IMR-90 (cell line): ENCODE measurements at regions not wholly inside any gene's neighbourhood (a gene's known extent, or its start where the extent isn't known, plus 50 kb on each side); places are given as distances from the start of the nearest gene placed in this dataset.
A peak's percentile ranks its signal among the peaks of the same experiment; 100 is the strongest.

Experiments used
- ATAC-seq: fragments of 200-7000 bp; cut with Tn5 transposase; 2 replicates; pipeline ENCODE4 v1.9.1; 2020; ENCODE audit warnings: low read depth, mild to moderate bottlenecking, moderate library complexity
- BruUV-seq: library from RNA; stranded (reverse); fragments of 400-500 nt; replicated peaks from 2 replicates; lab custom pipeline; 2021; lab: Mats Ljungman, UMichigan
- CTCF ChIA-PET: fragments of 300-600 bp; formaldehyde crosslinking; extraction: SDS; loops from one replicate; lab custom pipeline; 2021; ENCODE audit warnings: antibody characterized with exemption; lab: Yijun Ruan, JAX
- POLR2A ChIA-PET: fragments of 300-600 bp; sonication (Branson Sonifier 250); formaldehyde crosslinking; loops from one replicate; lab custom pipeline; 2022; ENCODE audit warnings: antibody characterized with exemption; ENCODE audit not compliant: unreplicated experiment; lab: Charles Lee
- DNase-seq: peaks from one replicate; pipeline ENCODE4 v3.0.0; 2013
- H2AFZ ChIP-seq: replicated peaks from 2 replicates; pipeline ENCODE3; 2013; ENCODE audit warnings: low read length, mild to moderate bottlenecking; ENCODE audit not compliant: poor library complexity
- H2AK5ac ChIP-seq: 2 replicates; pipeline ENCODE4 v1.6.1; 2013; ENCODE audit warnings: low read depth, low read length, inconsistent platforms
- H2AK9ac ChIP-seq: replicated peaks from 2 replicates; pipeline ENCODE3; 2013; ENCODE audit warnings: mild to moderate bottlenecking, low read depth, low read length, moderate library complexity; ENCODE audit not compliant: poor library complexity
- H2BK120ac ChIP-seq: 2 replicates; pipeline ENCODE4 v1.6.1; 2013; ENCODE audit warnings: low read depth, low read length, inconsistent platforms
- H2BK15ac ChIP-seq: 3 replicates; pipeline ENCODE4 v1.6.1; 2013; ENCODE audit warnings: low read depth, low read length, inconsistent platforms
- H2BK20ac ChIP-seq: 2 replicates; pipeline ENCODE4 v1.6.1; 2013; ENCODE audit warnings: low read depth, mild to moderate bottlenecking, inconsistent platforms, low read length, moderate library complexity
- H2BK5ac ChIP-seq: 2 replicates; pipeline ENCODE4 v1.6.1; 2013; ENCODE audit warnings: mild to moderate bottlenecking, low read depth, low read length, inconsistent platforms; ENCODE audit not compliant: poor library complexity, severe bottlenecking
- H3K14ac ChIP-seq: replicated peaks from 2 replicates; pipeline ENCODE4 v1.6.1; 2013; ENCODE audit warnings: low read depth, low read length, inconsistent platforms
- H3K18ac ChIP-seq: 2 replicates; pipeline ENCODE4 v1.6.1; 2013; ENCODE audit warnings: low read depth, low read length, control low read depth
- H3K23ac ChIP-seq: 2 replicates; pipeline ENCODE4 v1.6.1; 2013; ENCODE audit warnings: low read depth, low read length, inconsistent platforms
- H3K27ac ChIP-seq: 2 replicates; pipeline ENCODE4 v1.5.1; 2013; ENCODE audit warnings: mild to moderate bottlenecking, control low read depth, low read length; ENCODE audit not compliant: insufficient read depth
- H3K27me3 ChIP-seq: 2 replicates; pipeline ENCODE4 v1.6.1; 2013; ENCODE audit warnings: low read length; ENCODE audit not compliant: control insufficient read depth, insufficient read depth
- H3K36me3 ChIP-seq: 2 replicates; pipeline ENCODE4 v1.6.1; 2013; ENCODE audit warnings: low read length, mixed read lengths; ENCODE audit not compliant: control insufficient read depth, insufficient read depth
- H3K4ac ChIP-seq: 2 replicates; pipeline ENCODE4 v1.6.1; 2013; ENCODE audit warnings: low read depth, low read length, inconsistent platforms
- H3K4me1 ChIP-seq: 2 replicates; pipeline ENCODE4 v1.6.1; 2013; ENCODE audit warnings: low read length, mixed read lengths; ENCODE audit not compliant: control insufficient read depth, insufficient read depth
- H3K4me2 ChIP-seq: 2 replicates; pipeline ENCODE4 v1.6.1; 2013; ENCODE audit warnings: low read depth, mild to moderate bottlenecking, control low read depth, low read length, moderate library complexity
- H3K4me3 ChIP-seq: 2 replicates; pipeline ENCODE4 v1.5.1; 2013; ENCODE audit warnings: low read depth, mild to moderate bottlenecking, control low read depth, low read length, moderate library complexity; ENCODE audit not compliant: insufficient read depth
- H3K56ac ChIP-seq: 2 replicates; pipeline ENCODE4 v1.6.1; 2013; ENCODE audit warnings: low read length, inconsistent platforms; ENCODE audit not compliant: insufficient read depth; ENCODE audit errors: extremely low read depth
- H3K79me1 ChIP-seq, 2 experiments: 2 replicates each; pipeline ENCODE4 v1.6.1; 2013; ENCODE audit warnings: low read length in 2 of 2, inconsistent platforms in 1 of 2, low read depth in 1 of 2
- H3K9ac ChIP-seq: 2 replicates; pipeline ENCODE4 v1.6.1; 2013; ENCODE audit warnings: low read depth, low read length, control low read depth
- H3K9me1 ChIP-seq: 2 replicates; pipeline ENCODE4 v1.6.1; 2013; ENCODE audit warnings: low read length, inconsistent platforms; ENCODE audit not compliant: insufficient read depth
- H3K9me3 ChIP-seq: 2 replicates; pipeline ENCODE4 v1.6.1; 2013; ENCODE audit warnings: low read length; ENCODE audit not compliant: control insufficient read depth, insufficient read depth
- H4K20me1 ChIP-seq: 2 replicates; pipeline ENCODE4 v1.6.1; 2013; ENCODE audit warnings: low read length, inconsistent platforms; ENCODE audit not compliant: insufficient read depth
- H4K5ac ChIP-seq: 2 replicates; pipeline ENCODE4 v1.6.1; 2013; ENCODE audit warnings: mild to moderate bottlenecking, low read depth, low read length, control low read depth
- H4K8ac ChIP-seq, 2 experiments: 2 replicates each; pipeline ENCODE4 v1.6.1; 2013; ENCODE audit warnings: low read depth in 2 of 2, low read length in 2 of 2, control low read depth in 1 of 2, inconsistent platforms in 1 of 2
- H4K91ac ChIP-seq: 2 replicates; pipeline ENCODE4 v1.6.1; 2013; ENCODE audit warnings: low read depth, low read length, inconsistent platforms; ENCODE audit not compliant: insufficient read depth
- BHLHE40 ChIP-seq: fragments of 150-350 bp; IDR thresholded peaks from 2 replicates; pipeline ENCODE4 v1.6.1; 2016; ENCODE audit warnings: mild to moderate bottlenecking, low read depth, low read length
- CEBPB ChIP-seq: IDR thresholded peaks from 2 replicates; pipeline ENCODE4 v1.6.1; 2012; ENCODE audit warnings: low read depth, low read length, improper control_type of control experiment
- CHD1 ChIP-seq: IDR thresholded peaks from 2 replicates; pipeline ENCODE4 v1.6.1; 2012; ENCODE audit warnings: low read depth, low read length, improper control_type of control experiment
- CTCF ChIP-seq: conservative IDR thresholded peaks from 2 replicates; pipeline ENCODE4 v1.5.1; 2012; ENCODE audit warnings: mild to moderate bottlenecking, low read depth, low read length, improper control_type of control experiment
- ELK1 ChIP-seq: fragments of 150-350 bp; IDR thresholded peaks from 2 replicates; pipeline ENCODE4 v1.6.1; 2016; ENCODE audit warnings: low read depth, mild to moderate bottlenecking, low read length, moderate library complexity, borderline replicate concordance
- FOS ChIP-seq: fragments of 150-350 bp; IDR thresholded peaks from 2 replicates; pipeline ENCODE4 v1.6.1; 2016; ENCODE audit warnings: low read depth, low read length
- MAFK ChIP-seq: IDR thresholded peaks from 2 replicates; pipeline ENCODE4 v1.6.1; 2012; ENCODE audit warnings: low read depth, low read length, improper control_type of control experiment
- MAZ ChIP-seq: IDR thresholded peaks from 2 replicates; pipeline ENCODE4 v1.6.1; 2012; ENCODE audit warnings: low read depth, mild to moderate bottlenecking, low read length, improper control_type of control experiment, moderate library complexity, borderline replicate concordance
- MXI1 ChIP-seq: IDR thresholded peaks from 2 replicates; pipeline ENCODE4 v1.6.1; 2012; ENCODE audit warnings: low read depth, mild to moderate bottlenecking, low read length, moderate library complexity, borderline replicate concordance
- NFE2L2 ChIP-seq: fragments of 150-350 bp; IDR thresholded peaks from 2 replicates; pipeline ENCODE4 v1.6.1; 2016; ENCODE audit warnings: low read depth, mild to moderate bottlenecking, low read length
- POLR2A ChIP-seq: IDR thresholded peaks from 2 replicates; pipeline ENCODE4 v1.6.1; 2012; ENCODE audit warnings: mild to moderate bottlenecking, low read depth, low read length
- RAD21 ChIP-seq: IDR thresholded peaks from 2 replicates; pipeline ENCODE4 v1.6.1; 2012; ENCODE audit warnings: low read length, improper control_type of control experiment
- RCOR1 ChIP-seq: IDR thresholded peaks from 2 replicates; pipeline ENCODE4 v1.6.1; 2012; ENCODE audit warnings: mild to moderate bottlenecking, low read length, improper control_type of control experiment; ENCODE audit not compliant: insufficient replicate concordance
- RFX5 ChIP-seq: IDR thresholded peaks from 2 replicates; pipeline ENCODE4 v1.8.0; 2012; ENCODE audit warnings: low read depth, mild to moderate bottlenecking, low read length, moderate library complexity
- SMC3 ChIP-seq: fragments of 150-350 bp; IDR thresholded peaks from 2 replicates; pipeline ENCODE4 v1.6.1; 2016; ENCODE audit warnings: low read depth, mild to moderate bottlenecking, antibody characterized with exemption, low read length, moderate library complexity
- USF2 ChIP-seq: fragments of 150-350 bp; IDR thresholded peaks from 2 replicates; pipeline ENCODE4 v1.6.1; 2017; ENCODE audit warnings: mild to moderate bottlenecking, antibody characterized with exemption, low read length, low read depth
- WGBS, 2 experiments: methylation state at CpG; one replicate each; pipeline versions ENCODE4 v1.1.5 to v1.1.7; 2013; ENCODE audit warnings: missing lambda C conversion rate in 2 of 2; ENCODE audit not compliant: insufficient read length in 1 of 2; ENCODE audit errors: extremely low coverage in 2 of 2; 5-methylcytosine and 5-hydroxymethylcytosine counted together
- dilution Hi-C: fragments of 300-500 bp; cut with HindIII; formaldehyde crosslinking; loops from one replicate; pipeline ENCODE4 v1.14.3; 2018; ENCODE audit warnings: low sequenced_read_pairs; ENCODE audit not compliant: unreplicated experiment
- in situ Hi-C: fragments of 300-500 bp; cut with MboI; formaldehyde crosslinking; loops from 3 replicates; pipeline ENCODE4 v1.14.3; 2019; ENCODE audit warnings: low sequenced_read_pairs, inconsistent platforms, mixed read lengths
- intact Hi-C: fragments of 100-400 bp; cut with micrococcal nuclease; formaldehyde crosslinking; loops from 2 replicates; pipeline ENCODE4 v1.10.0; 2022

GRCh38 chr7:91397096-91397495 lies 132.9 kb downstream of the FZD1 start:
- no peaks in the 10 kb centered on the region for H3K27me3 ChIP-seq
- BruUV-seq: no TSS peak
- no peak overlapping the region for H3K23ac ChIP-seq
- H3K4me2 ChIP-seq: no peak overlapping the region
- H4K5ac ChIP-seq: no peak overlapping the region
- H3K9ac ChIP-seq: no peak overlapping the region
- H3K56ac ChIP-seq: no peak overlapping the region
- ATAC-seq: no peak; the same call in 1 of the 2 replicates
- no peak overlapping the region for H2AK5ac ChIP-seq
- no CpG with 5 or more reads among the region's 2 CpGs for WGBS, 2 experiments
- H3K14ac ChIP-seq: no peak overlapping the region
- ChIA-PET CTCF (no interaction called here), POLR2A (no interaction called here)
- no peak overlapping the region for H4K8ac ChIP-seq
- no peak overlapping the region for H2BK120ac ChIP-seq
- no peak overlapping the region for H3K27ac ChIP-seq
- H3K9me3 ChIP-seq: no peaks in the 10 kb centered on the region
- no peak overlapping the region for H2BK20ac ChIP-seq
- H2BK5ac ChIP-seq: no peak overlapping the region
- dilution Hi-C loops (no loop called here), in situ Hi-C loops (no loop called here), intact Hi-C loops (no loop called here)
- H2BK15ac ChIP-seq: no peak overlapping the region
- peak; percentile 6 for DNase-seq
- no peak overlapping the region for H3K4me3 ChIP-seq
- H4K20me1 ChIP-seq: no peaks in the 10 kb centered on the region
- H3K4ac ChIP-seq: no peak overlapping the region
- no peak overlapping the region for H3K18ac ChIP-seq
- no peaks in the 10 kb centered on the region for H3K36me3 ChIP-seq
- no peak overlapping the region for H2AK9ac ChIP-seq
- TF ChIP-seq NFE2L2: no peak
- TF ChIP-seq CHD1: no peak
- no peak for TF ChIP-seq MAFK
- TF ChIP-seq RCOR1: no peak
- TF ChIP-seq SMC3: no peak
- no peak for TF ChIP-seq CTCF
- no peak for TF ChIP-seq MXI1
- TF ChIP-seq ELK1: no peak
- no peak for TF ChIP-seq CEBPB
- TF ChIP-seq POLR2A: no peak
- no peak for TF ChIP-seq RFX5
- no peak for TF ChIP-seq RAD21
- no peak for TF ChIP-seq MAZ
- TF ChIP-seq BHLHE40: no peak
- no peak for TF ChIP-seq FOS
- TF ChIP-seq USF2: no peak
- no peak overlapping the region for H4K91ac ChIP-seq
- H3K79me1 ChIP-seq: no peaks in the 10 kb centered on the region
- no peak overlapping the region for H2AFZ ChIP-seq
- H3K9me1 ChIP-seq: no peaks in the 10 kb centered on the region
- H3K4me1 ChIP-seq: no peaks in the 10 kb centered on the region
